ENCODE measurements at regions not wholly inside any gene's neighbourhood (a gene's known extent, or its start where the extent isn't known, plus 50 kb on each side); places are given as distances from the start of the nearest gene placed in this dataset.

DNA sequence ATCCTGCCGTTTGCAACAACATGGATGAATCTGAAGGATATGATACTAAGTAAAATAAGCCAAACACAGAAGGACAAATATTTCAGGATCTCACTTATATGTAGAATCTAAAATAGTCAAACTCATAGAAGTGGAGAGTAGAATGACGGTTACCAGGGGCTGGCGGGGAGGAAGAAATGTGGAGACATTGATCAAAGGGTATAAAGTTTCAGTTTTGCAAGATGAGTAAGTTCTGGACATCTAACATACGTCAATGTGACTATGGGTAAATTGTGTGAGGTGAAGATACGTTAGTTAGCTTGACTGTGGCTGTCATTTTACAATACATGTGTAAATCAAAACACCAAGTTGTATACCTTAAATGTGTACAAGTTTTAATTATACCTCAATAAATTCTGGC is 200.3 kb downstream of the SNX18 start:
- Histone ChIP-seq H3K27me3 (ENCODE audit: control insufficient read depth, insufficient read depth, low read length) (no peaks in the 10 kb centered on the region), H3K4me1 (ENCODE audit: control insufficient read depth, insufficient read depth, low read length) (peaks cover 2% of the 10 kb centered on the region; the same call in 1 of the 2 replicates), H3K27ac (ENCODE audit: low read length) (no peak overlapping the region), H3K9me3 (ENCODE audit: control insufficient read depth, insufficient read depth, low read length) (no peaks in the 10 kb centered on the region), H3K4me3 (ENCODE audit: low read length) (no peak overlapping the region), H3K36me3 (ENCODE audit: control insufficient read depth, insufficient read depth, low read length) (no peaks in the 10 kb centered on the region)
- no CpG with 5 or more reads among the region's 5 CpGs for WGBS (ENCODE audit: insufficient coverage, insufficient read length)
- no peak for DNase-seq (ENCODE audit: low read depth, low spot score)

DNA sequence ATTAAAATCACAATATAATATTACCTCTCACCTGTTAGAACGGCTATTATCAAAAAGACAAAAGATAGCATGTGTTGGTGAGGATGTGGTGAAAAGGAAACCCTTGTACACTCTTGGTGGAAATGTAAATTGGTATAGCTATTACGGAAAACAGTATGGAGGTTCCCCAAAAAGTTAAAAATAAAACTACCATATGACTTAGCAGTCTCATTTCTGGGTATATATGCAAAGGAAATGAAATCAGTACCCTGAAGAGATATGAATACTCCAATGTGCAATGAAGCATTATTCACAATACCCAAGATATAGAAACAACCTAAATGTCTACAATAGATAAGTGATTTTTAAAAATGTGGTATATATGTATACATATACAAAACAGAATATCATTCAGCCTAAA is 199.9 kb downstream of the SNX18 start:
- no peak for DNase-seq (ENCODE audit: low read depth, low spot score)
- no CpG with 5 or more reads among the region's 2 CpGs for WGBS (ENCODE audit: insufficient coverage, insufficient read length)
- no peaks in the 10 kb centered on the region for H3K36me3 ChIP-seq (ENCODE audit: control insufficient read depth, insufficient read depth, low read length)
- H3K9me3 ChIP-seq (ENCODE audit: control insufficient read depth, insufficient read depth, low read length), result no peaks in the 10 kb centered on the region
- peaks cover 2% of the 10 kb centered on the region; the same call in 1 of the 2 replicates for H3K4me1 ChIP-seq (ENCODE audit: control insufficient read depth, insufficient read depth, low read length)
- H3K27me3 ChIP-seq (ENCODE audit: control insufficient read depth, insufficient read depth, low read length), result no peaks in the 10 kb centered on the region
- no peak overlapping the region for H3K27ac ChIP-seq (ENCODE audit: low read length)
- no peak overlapping the region for H3K4me3 ChIP-seq (ENCODE audit: low read length)

DNA sequence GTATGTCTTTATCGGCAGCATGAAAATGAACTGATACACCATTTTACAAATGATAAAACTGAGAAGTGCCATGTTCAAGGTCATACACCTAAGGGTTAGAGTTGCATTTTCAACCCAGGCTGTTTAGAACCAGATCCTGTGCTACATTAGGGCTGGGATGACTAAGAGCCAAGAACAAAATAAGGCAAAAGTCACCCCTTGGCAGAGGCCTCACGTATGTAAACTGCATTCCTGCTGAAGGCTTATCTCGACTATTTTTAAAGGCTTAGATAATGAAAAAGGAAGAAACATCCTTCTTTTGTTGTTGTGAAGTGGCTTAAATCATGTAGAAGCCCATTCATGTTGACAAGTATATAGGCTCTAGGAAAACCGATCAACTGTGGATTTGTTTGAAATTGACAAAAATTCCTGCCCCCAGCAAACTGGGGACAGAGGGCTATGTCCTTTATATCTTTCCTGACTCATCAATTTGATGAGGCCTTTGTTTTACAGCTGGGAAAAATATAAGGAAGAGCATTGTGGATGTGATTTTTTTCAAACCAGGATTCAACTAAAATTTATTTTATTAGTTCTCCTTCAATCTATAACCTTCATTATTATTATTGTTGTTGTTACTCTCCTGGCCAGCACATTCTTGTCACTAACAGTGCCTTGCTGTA is 196.5 kb downstream of the SNX18 start:
- Histone ChIP-seq H3K27me3 (ENCODE audit: control insufficient read depth, insufficient read depth, low read length) (no peaks in the 10 kb centered on the region), H3K9me3 (ENCODE audit: control insufficient read depth, insufficient read depth, low read length) (no peaks in the 10 kb centered on the region), H3K36me3 (ENCODE audit: control insufficient read depth, insufficient read depth, low read length) (no peaks in the 10 kb centered on the region), H3K27ac (ENCODE audit: low read length) (no peak overlapping the region), H3K4me1 (ENCODE audit: control insufficient read depth, insufficient read depth, low read length) (no peaks in the 10 kb centered on the region), H3K4me3 (ENCODE audit: low read length) (no peak overlapping the region)
- WGBS (ENCODE audit: insufficient coverage, insufficient read length), result no CpG with 5 or more reads among the region's 4 CpGs
- no peak for DNase-seq (ENCODE audit: low read depth, low spot score)

DNA sequence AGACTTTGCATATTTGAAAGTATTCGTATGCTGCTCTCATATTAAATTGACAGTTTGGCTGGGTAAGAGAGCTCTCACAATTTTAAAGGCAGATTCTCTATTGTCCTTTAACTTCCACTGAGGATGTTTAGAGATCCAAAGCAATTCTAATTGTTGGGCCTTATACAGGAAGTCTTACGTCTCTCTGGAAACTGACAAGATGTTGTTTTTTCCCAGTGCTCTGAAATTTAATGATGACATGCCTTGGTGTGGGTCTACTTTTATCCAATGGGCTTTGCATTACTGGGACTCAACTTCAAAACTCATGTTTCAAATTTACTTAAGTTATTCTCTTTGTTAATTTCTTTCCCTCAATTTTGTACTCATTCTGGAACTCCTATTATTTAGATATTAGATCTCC is 191.5 kb downstream of the SNX18 start:
- Histone ChIP-seq H3K27me3 (ENCODE audit: control insufficient read depth, insufficient read depth, low read length) (no peaks in the 10 kb centered on the region), H3K36me3 (ENCODE audit: control insufficient read depth, insufficient read depth, low read length) (no peaks in the 10 kb centered on the region), H3K4me1 (ENCODE audit: control insufficient read depth, insufficient read depth, low read length) (no peaks in the 10 kb centered on the region), H3K4me3 (ENCODE audit: low read length) (no peak overlapping the region), H3K27ac (ENCODE audit: low read length) (no peak overlapping the region), H3K9me3 (ENCODE audit: control insufficient read depth, insufficient read depth, low read length) (no peaks in the 10 kb centered on the region)
- no peak for DNase-seq (ENCODE audit: low read depth, low spot score)
- no CpG with 5 or more reads among the region's 2 CpGs for WGBS (ENCODE audit: insufficient coverage, insufficient read length)

DNA sequence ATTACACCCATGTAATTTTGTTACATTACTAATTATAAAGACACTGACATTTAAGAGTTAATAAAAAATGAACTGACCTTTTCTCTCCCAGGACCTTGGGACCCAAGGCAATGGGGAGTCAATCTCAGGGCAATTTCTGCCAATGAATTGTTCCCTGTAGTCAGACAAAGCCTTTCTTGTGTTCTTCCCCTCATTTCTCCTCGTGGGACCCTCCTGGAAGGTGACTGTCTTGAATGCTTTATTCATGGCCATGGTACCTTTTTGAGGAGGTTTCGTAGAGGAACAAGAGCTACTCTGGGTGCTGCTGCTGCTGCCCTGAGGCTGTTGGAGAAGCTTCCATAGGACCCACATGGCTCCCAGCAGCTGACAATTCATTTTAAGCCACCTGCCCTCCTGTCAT is 190.3 kb downstream of the SNX18 start:
- Histone ChIP-seq H3K4me3 (ENCODE audit: low read length) (no peak overlapping the region), H3K27ac (ENCODE audit: low read length) (no peak overlapping the region)
- no CpG with 5 or more reads among the region's 2 CpGs for WGBS (ENCODE audit: insufficient coverage, insufficient read length)

DNA sequence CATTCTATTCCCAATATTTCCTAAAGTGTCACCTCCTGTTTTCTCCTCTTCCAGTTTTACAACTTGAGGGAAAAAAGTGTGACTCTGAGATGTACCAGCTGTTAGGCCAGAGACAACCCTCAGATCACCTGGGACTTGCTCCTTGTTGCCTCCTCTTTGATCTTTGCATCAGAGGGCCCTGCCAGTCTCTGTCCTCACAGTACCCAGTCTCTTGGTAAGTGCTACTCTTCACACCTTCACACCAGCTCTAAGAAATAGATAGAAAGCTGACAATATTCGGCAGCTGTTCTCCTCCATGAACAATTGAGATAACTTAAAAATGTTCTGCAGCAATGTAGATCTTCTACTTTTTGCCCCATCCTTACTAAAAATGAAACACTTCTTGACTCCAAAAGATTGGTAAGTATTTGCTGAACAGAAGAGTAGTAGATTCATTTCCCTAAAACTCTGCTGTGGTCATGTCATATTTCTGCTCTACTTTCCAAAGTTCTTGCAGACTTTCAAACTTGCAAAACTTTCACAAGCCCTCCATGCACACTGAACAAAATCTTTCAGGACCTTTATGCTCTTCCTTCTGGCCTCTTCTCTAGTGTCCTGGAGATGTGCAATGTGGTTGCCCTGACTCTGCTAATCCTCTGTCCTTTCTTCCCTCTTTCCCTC is 188.6 kb downstream of the SNX18 start:
- no CpG with 5 or more reads among the region's 1 CpG for WGBS (ENCODE audit: insufficient coverage, insufficient read length)
- no peak overlapping the region for H3K4me3 ChIP-seq (ENCODE audit: low read length)
- no peaks in the 10 kb centered on the region for H3K36me3 ChIP-seq (ENCODE audit: control insufficient read depth, insufficient read depth, low read length)
- H3K4me1 ChIP-seq (ENCODE audit: control insufficient read depth, insufficient read depth, low read length), result no peaks in the 10 kb centered on the region; the same call in 1 of the 2 replicates
- no peaks in the 10 kb centered on the region for H3K27me3 ChIP-seq (ENCODE audit: control insufficient read depth, insufficient read depth, low read length)
- no peak overlapping the region for H3K27ac ChIP-seq (ENCODE audit: low read length)
- DNase-seq (ENCODE audit: low read depth, low spot score), result no peak
- H3K9me3 ChIP-seq (ENCODE audit: control insufficient read depth, insufficient read depth, low read length), result no peaks in the 10 kb centered on the region

More for the DNA sequence above, 190.3 kb downstream of the SNX18 start:
- Histone ChIP-seq H3K9me3 (ENCODE audit: control insufficient read depth, insufficient read depth, low read length) (no peaks in the 10 kb centered on the region), H3K27me3 (ENCODE audit: control insufficient read depth, insufficient read depth, low read length) (no peaks in the 10 kb centered on the region), H3K4me1 (ENCODE audit: control insufficient read depth, insufficient read depth, low read length) (no peaks in the 10 kb centered on the region; the same call in 1 of the 2 replicates), H3K36me3 (ENCODE audit: control insufficient read depth, insufficient read depth, low read length) (no peaks in the 10 kb centered on the region)
- DNase-seq (ENCODE audit: low read depth, low spot score), result no peak

DNA sequence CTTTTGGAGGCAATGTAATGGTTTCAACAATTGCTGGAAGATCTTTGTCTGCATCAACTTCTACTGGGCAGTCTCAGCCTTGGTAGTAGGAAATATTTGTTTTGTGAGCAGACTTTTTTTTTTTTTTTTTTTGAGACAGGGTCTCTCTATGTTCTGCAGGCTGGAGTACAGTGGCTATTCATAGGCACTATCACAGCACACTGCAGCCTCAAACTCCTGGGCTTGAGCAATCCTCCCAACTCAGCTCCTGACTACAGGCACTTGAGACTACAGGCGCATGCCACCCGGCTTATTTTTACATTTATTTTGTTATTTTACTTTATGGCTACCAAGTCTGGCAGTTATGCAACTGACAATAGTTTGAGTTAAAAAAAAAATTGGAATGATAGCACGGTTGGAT is 187.3 kb downstream of the SNX18 start:
- no CpG with 5 or more reads among the region's 3 CpGs for WGBS (ENCODE audit: insufficient coverage, insufficient read length)

DNA sequence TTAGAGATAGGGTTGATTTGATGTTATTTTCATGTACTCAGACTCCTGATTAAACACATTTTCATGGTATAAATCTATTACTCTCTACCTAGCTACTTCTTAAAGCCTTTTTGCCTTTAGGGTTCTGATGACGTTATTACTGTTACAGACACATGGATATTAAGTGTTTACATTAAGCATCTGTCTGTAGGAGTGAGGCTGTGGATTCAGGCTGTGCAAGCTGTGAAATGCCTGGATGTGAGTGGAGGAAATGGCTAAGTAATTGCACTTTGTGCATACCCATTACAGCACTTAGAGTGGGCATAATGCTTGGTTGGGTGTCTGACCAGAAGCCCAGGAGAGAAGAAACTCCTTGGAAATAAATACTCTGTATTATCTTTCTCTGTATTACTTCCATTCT is 186.8 kb downstream of the SNX18 start:
- no peak for DNase-seq (ENCODE audit: low read depth, low spot score)
- H3K36me3 ChIP-seq (ENCODE audit: control insufficient read depth, insufficient read depth, low read length), result no peaks in the 10 kb centered on the region
- WGBS (ENCODE audit: insufficient coverage, insufficient read length), result no CpG with 5 or more reads among the region's 1 CpG
- H3K4me3 ChIP-seq (ENCODE audit: low read length), result no peak overlapping the region
- no peaks in the 10 kb centered on the region for H3K27me3 ChIP-seq (ENCODE audit: control insufficient read depth, insufficient read depth, low read length)
- no peaks in the 10 kb centered on the region for H3K9me3 ChIP-seq (ENCODE audit: control insufficient read depth, insufficient read depth, low read length)
- H3K27ac ChIP-seq (ENCODE audit: low read length), result no peak overlapping the region
- H3K4me1 ChIP-seq (ENCODE audit: control insufficient read depth, insufficient read depth, low read length), result no peaks in the 10 kb centered on the region; the same call in 1 of the 2 replicates

More for the DNA sequence above, 187.3 kb downstream of the SNX18 start:
- H3K36me3 ChIP-seq (ENCODE audit: control insufficient read depth, insufficient read depth, low read length), result no peaks in the 10 kb centered on the region
- DNase-seq (ENCODE audit: low read depth, low spot score), result no peak
- no peaks in the 10 kb centered on the region for H3K27me3 ChIP-seq (ENCODE audit: control insufficient read depth, insufficient read depth, low read length)
- H3K27ac ChIP-seq (ENCODE audit: low read length), result no peak overlapping the region
- no peaks in the 10 kb centered on the region; the same call in 1 of the 2 replicates for H3K4me1 ChIP-seq (ENCODE audit: control insufficient read depth, insufficient read depth, low read length)
- no peak overlapping the region for H3K4me3 ChIP-seq (ENCODE audit: low read length)
- no peaks in the 10 kb centered on the region for H3K9me3 ChIP-seq (ENCODE audit: control insufficient read depth, insufficient read depth, low read length)

DNA sequence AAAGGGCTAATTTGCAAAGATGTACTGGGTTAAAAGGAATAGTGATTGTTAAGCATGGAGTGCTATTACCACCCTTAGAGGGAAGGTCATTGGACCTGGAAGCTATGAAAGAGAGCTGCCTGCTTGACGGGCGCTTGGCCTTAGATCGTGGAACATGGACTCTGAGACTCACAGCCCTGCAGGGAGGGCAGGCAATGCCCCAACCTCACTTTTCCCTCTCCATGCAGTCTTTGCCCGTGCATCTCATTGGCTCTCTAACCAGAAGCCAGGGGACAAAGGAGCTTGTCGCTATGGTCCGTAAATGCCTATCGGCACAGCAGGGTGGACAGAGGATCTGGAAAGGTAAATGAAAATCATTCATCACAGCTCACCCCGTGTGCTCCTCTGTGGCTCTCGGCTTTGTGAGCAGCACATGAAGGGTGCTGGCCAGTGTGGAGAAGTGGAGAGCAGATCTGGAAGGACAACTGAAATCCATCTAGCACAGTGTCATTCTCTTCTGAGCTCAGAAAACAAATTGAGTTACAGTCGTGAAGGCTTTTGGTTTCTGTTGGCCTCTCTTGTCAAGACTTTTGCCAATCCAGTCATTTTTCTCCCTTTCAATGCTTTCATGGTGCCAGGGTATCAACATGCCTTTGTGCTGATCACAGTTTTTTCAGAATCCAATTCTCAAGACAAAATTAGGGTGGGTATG is 186.2 kb downstream of the SNX18 start:
- Histone ChIP-seq H3K4me3 (ENCODE audit: low read length) (no peak overlapping the region), H3K27ac (ENCODE audit: low read length) (no peak overlapping the region), H3K27me3 (ENCODE audit: control insufficient read depth, insufficient read depth, low read length) (no peaks in the 10 kb centered on the region)

DNA sequence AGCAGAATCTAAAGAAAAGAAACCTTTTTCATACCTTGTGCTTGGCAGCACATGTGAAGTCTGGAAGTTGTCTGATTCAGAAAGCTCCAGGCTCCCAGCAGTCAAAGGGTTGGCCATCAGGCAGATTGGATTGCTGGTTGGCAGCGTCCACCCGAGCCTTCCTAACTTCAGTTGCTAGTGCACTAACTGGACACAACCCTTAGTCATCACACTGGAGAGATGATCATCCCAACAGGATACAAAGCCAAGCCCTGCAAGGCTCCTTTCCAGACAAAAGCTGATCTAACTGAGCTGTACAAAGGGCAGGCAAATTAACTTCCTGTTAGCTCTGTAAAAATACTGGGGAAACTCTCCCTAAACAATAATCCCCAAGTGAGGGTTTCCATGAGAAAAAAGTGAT is 185.6 kb downstream of the SNX18 start:
- no peak for DNase-seq (ENCODE audit: low read depth, low spot score)
- Histone ChIP-seq H3K4me1 (ENCODE audit: control insufficient read depth, insufficient read depth, low read length) (no peaks in the 10 kb centered on the region; the same call in 1 of the 2 replicates), H3K9me3 (ENCODE audit: control insufficient read depth, insufficient read depth, low read length) (no peaks in the 10 kb centered on the region), H3K27me3 (ENCODE audit: control insufficient read depth, insufficient read depth, low read length) (no peaks in the 10 kb centered on the region), H3K27ac (ENCODE audit: low read length) (no peak overlapping the region), H3K36me3 (ENCODE audit: control insufficient read depth, insufficient read depth, low read length) (no peaks in the 10 kb centered on the region), H3K4me3 (ENCODE audit: low read length) (no peak overlapping the region)
- WGBS (ENCODE audit: insufficient coverage, insufficient read length), result no CpG with 5 or more reads among the region's 2 CpGs

More for the DNA sequence above, 186.2 kb downstream of the SNX18 start:
- H3K36me3 ChIP-seq (ENCODE audit: control insufficient read depth, insufficient read depth, low read length), result no peaks in the 10 kb centered on the region
- DNase-seq (ENCODE audit: low read depth, low spot score), result no peak
- no peaks in the 10 kb centered on the region for H3K9me3 ChIP-seq (ENCODE audit: control insufficient read depth, insufficient read depth, low read length)
- WGBS (ENCODE audit: insufficient coverage, insufficient read length), result no CpG with 5 or more reads among the region's 10 CpGs
- H3K4me1 ChIP-seq (ENCODE audit: control insufficient read depth, insufficient read depth, low read length), result no peaks in the 10 kb centered on the region; the same call in 1 of the 2 replicates
